GM06990 (cell line): ENCODE measurements at regions not wholly inside any gene's neighbourhood (a gene's known extent, or its start where the extent isn't known, plus 50 kb on each side); places are given as distances from the start of the nearest gene placed in this dataset.

Experiments used
- DNase-seq: peaks from one replicate; pipeline ENCODE4 v3.0.0-alpha.2; 2011; ENCODE audit not compliant: insufficient read length; ENCODE audit errors: extremely low read depth
- H3K27me3 ChIP-seq: replicated peaks from 2 replicates; pipeline ENCODE4 v1.6.0; 2011; ENCODE audit warnings: low read length; ENCODE audit not compliant: control insufficient read depth, insufficient read depth
- H3K36me3 ChIP-seq: 2 replicates; pipeline ENCODE4 v1.5.1; 2011; ENCODE audit warnings: low read length; ENCODE audit not compliant: control insufficient read depth, insufficient read depth
- H3K4me3 ChIP-seq: replicated peaks from 2 replicates; pipeline ENCODE4 v1.5.1; 2011; ENCODE audit warnings: low read depth, mild to moderate bottlenecking, control low read depth, low read length
- CTCF ChIP-seq: IDR thresholded peaks from 2 replicates; pipeline ENCODE4 v1.5.1; 2011; ENCODE audit warnings: low read length, control low read depth, mild to moderate bottlenecking, inconsistent platforms; ENCODE audit not compliant: insufficient read depth, poor library complexity, severe bottlenecking

- DNase-seq: no peak
- H3K27me3 ChIP-seq: no peaks in the 10 kb centered on the region
- no peak for TF ChIP-seq CTCF
- no peaks in the 10 kb centered on the region for H3K36me3 ChIP-seq
- H3K4me3 ChIP-seq: no peak overlapping the region
Observed at GRCh38 chr18:78601923-78602322, 377.7 kb upstream of the SALL3 start.

- Histone ChIP-seq H3K4me3 (no peak overlapping the region), H3K27me3 (no peaks in the 10 kb centered on the region), H3K36me3 (no peaks in the 10 kb centered on the region)
- no peak for DNase-seq
- no peak for TF ChIP-seq CTCF
Observed at GRCh38 chr18:78602430-78602829, 377.2 kb upstream of the SALL3 start.

GRCh38 chr18:78603102-78603983 lies 376.3 kb upstream of the SALL3 start:
- no peaks in the 10 kb centered on the region for H3K27me3 ChIP-seq
- H3K36me3 ChIP-seq: no peaks in the 10 kb centered on the region
- H3K4me3 ChIP-seq: no peak overlapping the region
- no peak for TF ChIP-seq CTCF
- DNase-seq: no peak

GRCh38 chr18:78605255-78605654 lies 374.4 kb upstream of the SALL3 start:
- Histone ChIP-seq H3K4me3 (no peak overlapping the region), H3K36me3 (no peaks in the 10 kb centered on the region), H3K27me3 (no peaks in the 10 kb centered on the region)
- no peak for TF ChIP-seq CTCF
- no peak for DNase-seq

GRCh38 chr18:78607221-78607620 lies 372.4 kb upstream of the SALL3 start:
- Histone ChIP-seq H3K36me3 (no peaks in the 10 kb centered on the region), H3K27me3 (no peaks in the 10 kb centered on the region), H3K4me3 (no peak overlapping the region)
- DNase-seq: no peak
- no peak for TF ChIP-seq CTCF
